T1000 (cell line): ENCODE measurements at regions not wholly inside any gene's neighbourhood (a gene's known extent, or its start where the extent isn't known, plus 50 kb on each side); places are given as distances from the start of the nearest gene placed in this dataset.

ENCODE experiments used
- DNase-seq: peaks from one replicate; lab custom pipeline; 2025; ENCODE audit warnings: mixed read lengths; lab: John Stamatoyannopoulos, UW

DNA sequence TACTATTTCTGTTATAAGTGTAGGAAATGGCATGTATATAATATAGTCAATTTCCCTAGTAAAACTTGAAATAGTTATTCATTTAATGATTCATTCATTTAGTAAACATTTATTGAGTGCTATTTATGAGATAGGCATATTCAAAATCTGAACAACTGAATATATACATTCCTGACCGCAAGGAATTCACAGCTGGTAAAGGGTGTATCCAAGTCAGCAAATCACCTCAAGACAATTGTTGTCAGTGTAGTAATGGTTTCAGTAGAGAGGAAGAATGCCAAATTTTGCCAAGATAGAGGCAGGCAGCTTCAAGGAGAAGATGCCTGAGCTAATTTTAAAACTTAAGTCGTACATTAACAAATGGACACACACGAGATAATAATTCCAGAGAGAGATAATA lies 89.8 kb upstream of the CHST9 start:
- no peak for DNase-seq

DNA sequence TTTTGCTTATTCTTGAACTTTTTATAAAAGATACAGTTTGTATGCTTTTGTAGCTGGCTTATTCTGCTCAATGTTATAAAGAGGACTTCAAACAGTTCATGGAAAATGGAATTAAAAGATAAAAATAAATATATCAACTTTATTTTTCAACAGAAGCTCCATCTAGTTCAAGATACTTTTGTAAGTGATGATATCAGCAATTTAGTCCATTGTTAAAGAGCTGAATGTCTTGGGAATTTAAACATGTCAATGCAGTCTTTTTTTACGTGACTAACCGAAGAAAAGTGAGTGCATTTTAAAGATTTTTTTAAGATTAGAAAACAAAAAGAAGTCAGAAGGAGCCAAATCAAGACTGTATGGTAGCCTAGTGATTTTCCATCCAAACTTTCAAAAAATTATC lies 85.4 kb upstream of the CHST9 start:
- DNase-seq, result no peak

- DNase-seq, result no peak
These were observed 78.3 kb upstream of the CHST9 start for GRCh38 chr18:27263369-27263768.

GRCh38 chr18:27261769-27262549 lies 76.9 kb upstream of the CHST9 start:
- no peak for DNase-seq

GRCh38 chr18:27253571-27253970 lies 68.5 kb upstream of the CHST9 start:
- DNase-seq, result no peak

DNA sequence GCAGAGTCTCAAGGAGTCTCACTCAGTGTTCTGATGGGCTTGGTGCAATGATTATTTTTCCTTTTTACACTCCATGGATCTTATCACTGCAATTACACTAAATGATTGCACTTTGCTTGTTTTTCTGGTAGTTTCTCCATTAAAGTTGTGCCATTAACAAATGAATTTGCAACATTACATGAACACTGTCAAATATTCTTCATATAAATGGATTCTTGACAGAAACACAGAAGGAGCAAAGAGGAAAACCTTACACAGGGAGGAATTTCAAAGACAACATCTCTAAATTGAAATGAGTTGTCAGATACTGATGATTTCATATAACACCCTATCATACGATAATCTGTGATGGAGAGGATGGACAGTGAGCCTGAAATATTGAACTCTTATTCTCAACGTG lies 65.4 kb upstream of the CHST9 start:
- DNase-seq, result no peak

DNA sequence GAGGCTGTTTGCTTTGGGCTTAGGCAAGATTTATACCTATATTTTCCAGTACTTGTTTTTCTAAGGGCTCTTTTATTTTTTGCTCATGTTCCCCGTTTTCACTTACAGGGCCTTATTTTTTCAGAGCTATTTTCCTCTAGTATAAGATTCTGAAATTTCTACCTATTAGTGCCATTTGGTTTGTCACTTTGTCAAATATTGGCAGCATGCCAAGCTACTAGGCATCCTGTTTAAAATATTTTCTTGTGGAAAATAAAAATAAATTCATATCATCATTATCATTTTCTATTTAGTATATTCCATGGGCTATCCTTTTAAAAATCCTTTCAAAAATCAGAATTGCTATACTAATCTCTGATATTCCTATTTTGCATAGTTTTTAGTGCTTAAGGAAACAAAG lies 64.8 kb upstream of the CHST9 start:
- no peak for DNase-seq

GRCh38 chr18:27244259-27244658 lies 59.2 kb upstream of the CHST9 start:
- no peak for DNase-seq

- DNase-seq, result no peak
These were observed 57.4 kb upstream of the CHST9 start for GRCh38 chr18:27242392-27243047.

DNA sequence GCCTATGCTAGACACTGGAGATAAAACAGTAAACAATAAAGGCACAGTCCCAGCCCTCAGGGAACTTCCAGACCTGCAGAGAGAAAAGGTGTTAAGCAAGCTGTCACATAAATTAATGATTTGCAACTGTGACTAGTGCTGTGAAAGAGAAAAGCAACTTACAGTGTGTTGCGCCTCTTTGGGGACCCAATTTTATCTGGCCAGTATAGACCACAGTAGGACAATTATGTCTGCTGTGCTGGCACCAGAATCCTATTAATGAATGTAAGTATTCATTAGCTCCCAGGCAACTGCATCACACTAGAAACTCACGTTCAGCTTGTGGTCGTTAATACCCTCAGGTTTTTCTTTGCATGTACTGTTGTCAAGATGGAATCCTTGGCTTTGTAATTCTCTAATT lies 55.3 kb upstream of the CHST9 start:
- no peak for DNase-seq

DNA sequence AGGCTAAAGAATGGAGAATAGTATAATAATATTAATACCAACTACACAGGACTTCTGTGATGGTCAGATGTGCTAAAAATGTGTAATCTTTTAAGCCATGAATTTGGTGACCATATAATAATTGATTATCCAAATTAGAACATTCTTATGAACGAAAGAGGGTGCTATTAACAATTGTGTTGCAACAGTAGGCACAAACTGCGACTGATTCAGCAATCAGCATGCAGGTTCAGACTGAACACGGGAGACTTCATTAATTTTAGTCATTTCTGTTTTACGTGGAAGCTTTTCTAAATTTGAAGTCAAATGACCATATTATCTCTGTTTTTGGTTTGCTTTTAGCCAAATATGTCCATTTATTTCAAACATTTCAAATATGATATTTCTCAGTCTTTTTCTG lies 54.6 kb upstream of the CHST9 start:
- no peak for DNase-seq

DNA sequence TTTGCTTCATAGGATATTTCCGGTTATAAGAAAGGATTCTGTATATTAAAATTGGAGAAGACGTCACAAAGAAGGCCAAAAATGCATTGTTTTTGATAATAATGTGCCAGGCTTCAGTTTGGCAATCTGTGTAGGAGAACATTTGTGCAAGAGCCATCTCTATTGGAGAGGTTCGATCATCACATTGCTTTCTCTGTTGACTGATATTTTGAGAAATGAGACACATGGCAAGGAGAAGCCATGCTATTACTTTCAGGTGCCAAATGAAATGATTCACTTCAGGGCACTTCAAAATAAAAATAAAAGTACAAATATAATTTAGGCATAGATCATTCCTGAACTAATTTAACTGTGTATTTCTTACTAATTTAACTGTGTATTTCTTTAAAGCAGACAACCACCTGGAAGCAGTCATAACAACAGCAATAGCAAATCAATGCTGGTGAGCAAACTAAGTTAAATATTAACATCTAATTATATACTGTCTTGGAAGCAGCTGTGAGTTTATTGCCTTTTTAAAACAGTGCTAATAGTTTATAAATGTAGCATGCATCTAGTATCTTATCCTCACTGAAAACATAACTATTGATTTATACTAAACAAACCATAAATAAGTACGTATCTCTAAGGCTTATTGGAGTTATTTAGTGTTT lies 50.2 kb upstream of the CHST9 start:
- DNase-seq, result no peak
